ENCODE measurements at regions not wholly inside any gene's neighbourhood (a gene's known extent, or its start where the extent isn't known, plus 50 kb on each side); places are given as distances from the start of the nearest gene placed in this dataset.

DNA sequence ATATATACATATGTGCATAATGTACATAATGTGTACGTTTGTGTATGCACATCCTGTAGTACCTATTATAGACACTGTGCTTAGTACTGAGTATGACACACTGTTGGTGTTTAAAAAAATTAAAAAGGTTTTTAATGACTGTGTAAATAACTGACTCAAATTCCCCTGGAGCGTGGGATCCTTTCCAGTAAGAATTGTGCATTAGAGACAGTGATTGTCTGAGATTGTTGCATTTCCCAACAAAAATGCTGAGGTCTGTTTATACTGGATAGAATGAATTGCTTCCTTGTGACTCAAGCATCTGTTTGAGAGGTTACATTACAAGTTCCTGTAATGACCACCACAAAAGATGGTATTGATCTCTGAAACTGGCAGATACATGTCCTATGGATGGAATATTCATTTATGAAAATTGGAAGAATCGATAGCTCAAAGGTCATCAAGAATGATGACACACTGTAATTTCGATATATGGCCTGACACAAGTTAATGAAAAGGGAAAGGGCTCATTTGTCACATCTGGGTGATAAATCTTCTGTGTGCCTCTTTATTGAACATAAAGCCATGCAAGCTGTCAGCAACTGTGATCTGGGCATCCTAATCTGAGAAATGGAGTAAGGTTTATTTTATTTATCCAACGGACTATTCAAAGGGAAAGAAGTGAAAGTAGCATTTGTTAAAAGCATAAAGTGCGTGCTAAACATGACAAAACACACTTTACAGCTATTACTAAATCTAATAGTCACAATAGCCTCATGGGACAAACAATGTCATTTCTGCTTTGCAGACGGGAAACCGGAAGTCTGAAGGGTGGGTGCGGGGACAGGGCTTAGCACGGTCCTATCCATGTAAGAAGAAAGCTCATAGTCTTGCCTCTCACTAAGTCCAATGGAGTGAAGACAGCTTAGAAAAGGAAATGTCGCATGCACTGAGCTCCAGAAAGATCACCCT is 228.8 kb downstream of the CDH11 start:
- H3K9me3 ChIP-seq: no peaks in the 10 kb centered on the region
- intact Hi-C loops (cut with DNase I): no loop called here

GRCh38 chr16:64889446-64889845 is 232.4 kb downstream of the CDH11 start:
- H3K36me3 ChIP-seq: no peaks in the 10 kb centered on the region
- no peaks in the 10 kb centered on the region for H3K9me3 ChIP-seq
- peaks cover 12% of the 10 kb centered on the region for H3K4me1 ChIP-seq
- DNase-seq (ENCODE audit: extremely low spot score in 2 of 2): no peak
- H3K27ac ChIP-seq: no peak overlapping the region
- intact Hi-C loops (cut with DNase I): no loop called here
- no peaks in the 10 kb centered on the region for H3K27me3 ChIP-seq
- no peak overlapping the region for H3K4me3 ChIP-seq
- no peak for TF ChIP-seq POLR2A (IDR thresholded peaks at IDR 0.05)
- TF ChIP-seq, protein P1, sequence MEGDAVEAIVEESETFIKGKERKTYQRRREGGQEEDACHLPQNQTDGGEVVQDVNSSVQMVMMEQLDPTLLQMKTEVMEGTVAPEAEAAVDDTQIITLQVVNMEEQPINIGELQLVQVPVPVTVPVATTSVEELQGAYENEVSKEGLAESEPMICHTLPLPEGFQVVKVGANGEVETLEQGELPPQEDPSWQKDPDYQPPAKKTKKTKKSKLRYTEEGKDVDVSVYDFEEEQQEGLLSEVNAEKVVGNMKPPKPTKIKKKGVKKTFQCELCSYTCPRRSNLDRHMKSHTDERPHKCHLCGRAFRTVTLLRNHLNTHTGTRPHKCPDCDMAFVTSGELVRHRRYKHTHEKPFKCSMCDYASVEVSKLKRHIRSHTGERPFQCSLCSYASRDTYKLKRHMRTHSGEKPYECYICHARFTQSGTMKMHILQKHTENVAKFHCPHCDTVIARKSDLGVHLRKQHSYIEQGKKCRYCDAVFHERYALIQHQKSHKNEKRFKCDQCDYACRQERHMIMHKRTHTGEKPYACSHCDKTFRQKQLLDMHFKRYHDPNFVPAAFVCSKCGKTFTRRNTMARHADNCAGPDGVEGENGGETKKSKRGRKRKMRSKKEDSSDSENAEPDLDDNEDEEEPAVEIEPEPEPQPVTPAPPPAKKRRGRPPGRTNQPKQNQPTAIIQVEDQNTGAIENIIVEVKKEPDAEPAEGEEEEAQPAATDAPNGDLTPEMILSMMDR (IDR thresholded peaks at IDR 0.05): no peak
- TF ChIP-seq POLR2AphosphoS5 (IDR thresholded peaks at IDR 0.05; ENCODE audit: insufficient read depth in 1 of 2, low read depth in 1 of 2): no peak

More for the DNA sequence above, 228.8 kb downstream of the CDH11 start:
- H3K27ac ChIP-seq: no peak overlapping the region
- DNase-seq (ENCODE audit: extremely low spot score in 2 of 2): no peak
- H3K4me1 ChIP-seq: peaks cover 12% of the 10 kb centered on the region
- TF ChIP-seq POLR2AphosphoS5 (IDR thresholded peaks at IDR 0.05; ENCODE audit: insufficient read depth in 1 of 2, low read depth in 1 of 2) (no peak), POLR2A (IDR thresholded peaks at IDR 0.05) (no peak)
- TF ChIP-seq, protein P1 (IDR thresholded peaks at IDR 0.05): no peak
- no peaks in the 10 kb centered on the region for H3K36me3 ChIP-seq
- no peaks in the 10 kb centered on the region for H3K27me3 ChIP-seq
- peak overlapping the region in 1 of 2 donors; percentile 15 for H3K4me3 ChIP-seq

- no peaks in the 10 kb centered on the region for H3K27me3 ChIP-seq
- H3K36me3 ChIP-seq: no peaks in the 10 kb centered on the region
- intact Hi-C loops (cut with DNase I): no loop called here
- DNase-seq (ENCODE audit: extremely low spot score in 2 of 2): no peak
- H3K27ac ChIP-seq: no peak overlapping the region
- TF ChIP-seq POLR2A (IDR thresholded peaks at IDR 0.05): no peak
- TF ChIP-seq POLR2AphosphoS5 (IDR thresholded peaks at IDR 0.05; ENCODE audit: insufficient read depth in 1 of 2, low read depth in 1 of 2): no peak
- TF ChIP-seq, protein P1 (IDR thresholded peaks at IDR 0.05): no peak
- peaks cover under 1% of the 10 kb centered on the region for H3K4me1 ChIP-seq
- no peak overlapping the region for H3K4me3 ChIP-seq
- H3K9me3 ChIP-seq: no peaks in the 10 kb centered on the region
Observed at GRCh38 chr16:64887651-64888050, 234.2 kb downstream of the CDH11 start.

DNA sequence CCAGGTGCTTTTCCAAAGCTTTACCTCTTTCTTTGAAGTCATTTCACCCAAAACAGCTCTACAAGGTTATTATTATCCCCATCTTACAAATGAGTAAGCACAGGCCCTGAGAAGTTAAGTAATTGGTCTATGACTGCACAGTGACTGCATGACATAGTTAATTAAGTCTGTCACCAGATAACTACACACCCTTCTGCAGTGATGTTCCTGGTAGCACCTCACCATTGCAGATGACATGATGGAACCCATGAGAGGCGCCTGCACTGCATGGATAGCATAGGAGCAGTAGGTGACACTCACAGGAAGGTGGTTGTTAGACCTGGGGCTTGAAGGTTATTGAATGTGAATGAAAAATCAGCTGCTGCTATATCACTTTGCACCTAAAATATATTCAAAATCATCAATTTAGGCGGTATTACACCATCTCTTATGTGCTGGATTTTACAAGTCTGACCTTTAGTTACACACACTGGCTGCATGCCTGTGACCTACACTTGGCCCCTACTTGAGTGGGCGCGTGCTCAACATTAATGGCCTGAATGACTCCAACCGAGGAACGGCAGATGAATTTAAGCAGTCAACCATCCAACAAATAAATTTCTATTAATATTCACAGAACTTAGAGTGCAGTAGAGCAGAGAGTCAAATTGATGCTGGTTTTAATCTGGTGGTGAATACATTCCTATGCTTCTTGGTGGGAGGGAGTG is 239.6 kb downstream of the CDH11 start:
- H3K27ac ChIP-seq: no peak overlapping the region
- intact Hi-C loops (cut with DNase I): no loop called here
- H3K27me3 ChIP-seq: no peaks in the 10 kb centered on the region
- no peak overlapping the region for H3K4me3 ChIP-seq
- no peaks in the 10 kb centered on the region for H3K36me3 ChIP-seq
- peaks cover 7% of the 10 kb centered on the region for H3K4me1 ChIP-seq
- H3K9me3 ChIP-seq: no peaks in the 10 kb centered on the region
- no peak for TF ChIP-seq POLR2AphosphoS5 (IDR thresholded peaks at IDR 0.05; ENCODE audit: insufficient read depth in 1 of 2, low read depth in 1 of 2)
- TF ChIP-seq POLR2A (IDR thresholded peaks at IDR 0.05): no peak
- TF ChIP-seq, protein P1 (IDR thresholded peaks at IDR 0.05): no peak
- DNase-seq (ENCODE audit: extremely low spot score in 2 of 2): no peak

All from vagina (tissue), 2 donors.